PFSK-1 (cell line): ENCODE measurements at regions not wholly inside any gene's neighbourhood (a gene's known extent, or its start where the extent isn't known, plus 50 kb on each side); places are given as distances from the start of the nearest gene placed in this dataset.

Experiments used
- FOXP2 ChIP-seq: optimal IDR thresholded peaks from 2 replicates; pipeline ENCODE3; 2011; ENCODE audit warnings: borderline replicate concordance, control low read depth, inconsistent platforms; ENCODE audit not compliant: insufficient read depth; ENCODE audit errors: extremely low read length, extremely low read depth
- POLR2AphosphoS5 ChIP-seq: IDR thresholded peaks from 2 replicates; pipeline ENCODE4 v1.6.1; 2012; ENCODE audit warnings: low read depth, mild to moderate bottlenecking, control low read depth, low read length, moderate library complexity
- SIN3A ChIP-seq: IDR thresholded peaks from 2 replicates; pipeline ENCODE4 v1.6.1; 2012; ENCODE audit warnings: mild to moderate bottlenecking, low read length, moderate library complexity, borderline replicate concordance; ENCODE audit not compliant: insufficient read depth
- TAF1 ChIP-seq: IDR thresholded peaks from 2 replicates; pipeline ENCODE4 v1.6.1; 2012; ENCODE audit warnings: low read length, control low read depth, borderline replicate concordance; ENCODE audit not compliant: insufficient read depth
- TF ChIP-seq, protein P1 (sequence below), 2 experiments: IDR thresholded peaks; 2 replicates each; pipeline versions ENCODE4 v1.6.1 to v1.8.0; 2011 to 2012; ENCODE audit warnings: low read depth in 2 of 2, low read length in 2 of 2, control low read depth in 1 of 2, inconsistent platforms in 1 of 2, mild to moderate bottlenecking in 1 of 2, moderate library complexity in 1 of 2; ENCODE audit not compliant: insufficient read depth in 1 of 2

DNA sequence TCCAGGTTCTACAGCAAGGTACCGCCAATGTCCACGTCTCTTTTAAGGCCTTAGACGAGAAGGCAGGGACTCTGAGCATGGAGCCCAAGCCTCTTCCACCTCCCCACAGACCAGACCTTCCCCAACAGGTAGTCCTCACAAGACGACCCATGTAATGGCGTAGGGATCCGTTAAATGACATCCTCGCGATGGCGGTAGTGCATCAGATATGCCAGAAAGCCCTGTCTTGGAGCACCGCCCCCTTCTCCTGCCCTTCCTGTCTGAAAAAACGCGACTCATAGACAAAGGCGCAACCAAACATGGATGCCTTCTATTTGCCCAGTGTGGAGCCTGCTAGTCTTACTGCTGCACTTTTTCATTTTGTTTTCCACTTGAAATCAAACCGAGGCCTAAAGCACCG, 185.4 kb downstream of the OR13H1 start:
- TF ChIP-seq SIN3A (no peak), TAF1 (no peak), POLR2AphosphoS5 (no peak), FOXP2 (no peak)
- TF ChIP-seq, protein P1, sequence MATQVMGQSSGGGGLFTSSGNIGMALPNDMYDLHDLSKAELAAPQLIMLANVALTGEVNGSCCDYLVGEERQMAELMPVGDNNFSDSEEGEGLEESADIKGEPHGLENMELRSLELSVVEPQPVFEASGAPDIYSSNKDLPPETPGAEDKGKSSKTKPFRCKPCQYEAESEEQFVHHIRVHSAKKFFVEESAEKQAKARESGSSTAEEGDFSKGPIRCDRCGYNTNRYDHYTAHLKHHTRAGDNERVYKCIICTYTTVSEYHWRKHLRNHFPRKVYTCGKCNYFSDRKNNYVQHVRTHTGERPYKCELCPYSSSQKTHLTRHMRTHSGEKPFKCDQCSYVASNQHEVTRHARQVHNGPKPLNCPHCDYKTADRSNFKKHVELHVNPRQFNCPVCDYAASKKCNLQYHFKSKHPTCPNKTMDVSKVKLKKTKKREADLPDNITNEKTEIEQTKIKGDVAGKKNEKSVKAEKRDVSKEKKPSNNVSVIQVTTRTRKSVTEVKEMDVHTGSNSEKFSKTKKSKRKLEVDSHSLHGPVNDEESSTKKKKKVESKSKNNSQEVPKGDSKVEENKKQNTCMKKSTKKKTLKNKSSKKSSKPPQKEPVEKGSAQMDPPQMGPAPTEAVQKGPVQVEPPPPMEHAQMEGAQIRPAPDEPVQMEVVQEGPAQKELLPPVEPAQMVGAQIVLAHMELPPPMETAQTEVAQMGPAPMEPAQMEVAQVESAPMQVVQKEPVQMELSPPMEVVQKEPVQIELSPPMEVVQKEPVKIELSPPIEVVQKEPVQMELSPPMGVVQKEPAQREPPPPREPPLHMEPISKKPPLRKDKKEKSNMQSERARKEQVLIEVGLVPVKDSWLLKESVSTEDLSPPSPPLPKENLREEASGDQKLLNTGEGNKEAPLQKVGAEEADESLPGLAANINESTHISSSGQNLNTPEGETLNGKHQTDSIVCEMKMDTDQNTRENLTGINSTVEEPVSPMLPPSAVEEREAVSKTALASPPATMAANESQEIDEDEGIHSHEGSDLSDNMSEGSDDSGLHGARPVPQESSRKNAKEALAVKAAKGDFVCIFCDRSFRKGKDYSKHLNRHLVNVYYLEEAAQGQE (IDR thresholded peaks at IDR 0.05; ENCODE audit: insufficient read depth in 1 of 2, low read depth in 2 of 2, low read length in 2 of 2), result no peak

DNA sequence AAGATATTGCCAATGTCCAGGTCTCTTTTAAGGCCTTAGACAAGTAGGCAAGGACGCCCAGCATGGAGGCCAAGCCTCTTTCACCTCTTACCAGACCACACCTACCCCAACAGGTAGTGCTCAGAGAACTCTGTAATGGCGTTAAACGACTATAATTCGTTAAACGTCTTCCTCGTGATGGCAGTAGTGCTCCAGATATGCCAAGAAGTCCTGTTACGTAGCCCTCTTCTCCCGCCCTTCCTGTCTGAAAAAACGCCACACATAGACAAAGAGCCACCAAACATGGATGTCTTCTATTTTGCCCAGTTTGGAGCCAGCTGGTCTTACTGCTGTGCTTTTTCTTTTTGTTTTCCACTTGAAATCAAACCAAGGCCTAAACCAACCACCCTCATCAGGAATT, 190.7 kb downstream of the OR13H1 start:
- no peak for TF ChIP-seq SIN3A
- no peak for TF ChIP-seq FOXP2
- TF ChIP-seq, protein P1 (IDR thresholded peaks at IDR 0.05; ENCODE audit: insufficient read depth in 1 of 2, low read depth in 2 of 2, low read length in 2 of 2), result no peak
- no peak for TF ChIP-seq TAF1
- no peak for TF ChIP-seq POLR2AphosphoS5

DNA sequence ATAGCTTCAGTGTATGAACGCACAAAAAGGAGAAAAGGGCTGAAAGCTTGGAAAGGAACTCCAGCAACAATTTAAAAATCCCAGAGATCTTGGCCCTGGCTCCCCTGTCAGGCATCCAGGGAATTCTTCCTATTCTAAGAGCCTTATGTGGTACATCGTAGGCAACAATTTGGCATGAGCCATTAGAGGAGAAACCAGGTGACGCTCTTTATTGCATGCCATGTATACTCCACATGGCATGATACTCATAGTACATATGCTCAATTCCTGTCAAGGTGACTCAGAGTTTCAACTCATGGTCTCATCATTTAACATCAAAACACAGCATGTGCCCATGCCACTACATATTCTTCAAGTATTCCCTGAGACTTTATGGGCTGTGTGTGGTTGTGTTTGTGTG, 191.3 kb downstream of the OR13H1 start:
- TF ChIP-seq SIN3A (no peak), TAF1 (no peak), FOXP2 (no peak), POLR2AphosphoS5 (no peak)
- TF ChIP-seq, protein P1 (IDR thresholded peaks at IDR 0.05; ENCODE audit: insufficient read depth in 1 of 2, low read depth in 2 of 2, low read length in 2 of 2), result no peak

DNA sequence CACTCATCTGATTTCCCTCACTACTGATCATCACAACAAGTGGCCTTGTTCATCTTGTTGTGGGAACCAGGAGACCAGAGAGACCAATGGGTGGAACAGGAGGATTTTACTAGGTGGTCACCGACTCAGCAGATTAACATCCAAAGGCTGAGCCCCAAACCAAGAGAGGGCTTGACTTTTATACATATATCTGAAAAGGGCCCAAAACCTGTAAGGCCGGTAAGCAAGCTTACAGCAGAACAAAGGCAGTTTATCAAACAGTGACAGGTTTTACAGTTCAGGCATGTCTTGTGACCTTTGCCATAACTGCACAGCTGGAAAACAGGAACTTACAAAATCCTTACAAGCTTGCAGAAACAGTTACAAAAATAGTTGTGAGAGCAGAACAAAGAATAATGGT, 195.9 kb downstream of the OR13H1 start:
- TF ChIP-seq FOXP2, result no peak
- TF ChIP-seq TAF1, result no peak
- no peak for TF ChIP-seq SIN3A
- TF ChIP-seq, protein P1 (IDR thresholded peaks at IDR 0.05; ENCODE audit: insufficient read depth in 1 of 2, low read depth in 2 of 2, low read length in 2 of 2), result no peak
- TF ChIP-seq POLR2AphosphoS5, result no peak

DNA sequence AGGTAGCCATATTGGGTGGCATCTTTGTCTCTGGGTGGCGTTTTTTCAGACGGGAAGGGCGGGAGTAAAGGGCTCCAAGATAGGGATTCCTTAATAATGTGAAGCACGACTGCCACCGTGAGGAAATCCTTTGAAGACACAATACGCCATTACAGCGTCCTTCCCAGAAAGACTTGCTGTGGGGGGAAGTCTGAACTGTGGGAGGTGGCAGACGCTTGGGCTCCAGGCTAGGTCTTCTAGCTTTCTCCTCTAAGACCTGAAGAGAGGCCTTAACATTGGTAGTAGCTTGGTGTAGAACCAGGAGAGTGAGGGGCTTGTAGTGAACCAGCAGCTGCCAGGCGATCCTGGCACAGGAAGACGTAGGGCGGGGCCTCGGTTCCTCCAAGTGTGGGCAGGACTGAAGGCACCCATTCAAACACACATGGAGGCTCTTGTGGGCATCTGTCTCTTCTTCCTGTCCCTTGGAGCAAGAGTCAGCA, 197.3 kb downstream of the OR13H1 start:
- TF ChIP-seq FOXP2 (no peak), TAF1 (no peak), SIN3A (no peak), POLR2AphosphoS5 (no peak)
- TF ChIP-seq, protein P1 (IDR thresholded peaks at IDR 0.05; ENCODE audit: insufficient read depth in 1 of 2, low read depth in 2 of 2, low read length in 2 of 2), result no peak
